ENCODE measurements at regions not wholly inside any gene's neighbourhood (a gene's known extent, or its start where the extent isn't known, plus 50 kb on each side); places are given as distances from the start of the nearest gene placed in this dataset.
"Not testable (repeated sequence)": the region's sequence is repeated elsewhere in the genome, so short reads cannot be mapped to it uniquely, and the experiment has no call there.

GRCh38 chr4:16416601-16417000 is 190.3 kb upstream of the TAPT1 start:
- Histone ChIP-seq H3K9me3 (ENCODE audit: control insufficient read depth, low read depth, low read length) (no peaks in the 10 kb centered on the region), H3K36me3 (ENCODE audit: control insufficient read depth, low read depth, low read length) (no peaks in the 10 kb centered on the region), H3K27ac (ENCODE audit: low read length) (no peak overlapping the region), H3K9ac (ENCODE audit: low read length) (no peak overlapping the region), H3K4me3 (ENCODE audit: low read length) (no peak overlapping the region), H3K4me1 (ENCODE audit: control insufficient read depth, low read depth, low read length) (no peaks in the 10 kb centered on the region), H3K27me3 (ENCODE audit: control insufficient read depth, insufficient read depth, low read length) (no peaks in the 10 kb centered on the region)

- no peak overlapping the region for H3K9ac ChIP-seq (ENCODE audit: low read length)
- no peaks in the 10 kb centered on the region for H3K9me3 ChIP-seq (ENCODE audit: control insufficient read depth, low read depth, low read length)
- H3K4me1 ChIP-seq (ENCODE audit: control insufficient read depth, low read depth, low read length) = no peaks in the 10 kb centered on the region
- no peaks in the 10 kb centered on the region for H3K36me3 ChIP-seq (ENCODE audit: control insufficient read depth, low read depth, low read length)
- H3K27me3 ChIP-seq (ENCODE audit: control insufficient read depth, insufficient read depth, low read length) = no peaks in the 10 kb centered on the region
- H3K4me3 ChIP-seq (ENCODE audit: low read length) = no peak overlapping the region
- H3K27ac ChIP-seq (ENCODE audit: low read length) = no peak overlapping the region
Measured at GRCh38 chr4:16415751-16416150, 189.5 kb upstream of the TAPT1 start.

- Histone ChIP-seq H3K27me3 (ENCODE audit: control insufficient read depth, insufficient read depth, low read length) (no peaks in the 10 kb centered on the region), H3K4me1 (ENCODE audit: control insufficient read depth, low read depth, low read length) (no peaks in the 10 kb centered on the region), H3K4me3 (ENCODE audit: low read length) (no peak overlapping the region), H3K9me3 (ENCODE audit: control insufficient read depth, low read depth, low read length) (no peaks in the 10 kb centered on the region), H3K27ac (ENCODE audit: low read length) (no peak overlapping the region), H3K9ac (ENCODE audit: low read length) (no peak overlapping the region), H3K36me3 (ENCODE audit: control insufficient read depth, low read depth, low read length) (no peaks in the 10 kb centered on the region)
Measured at GRCh38 chr4:16413814-16414555, 187.7 kb upstream of the TAPT1 start.

GRCh38 chr4:16411501-16412085 is 185.3 kb upstream of the TAPT1 start:
- Histone ChIP-seq H3K4me1 (ENCODE audit: control insufficient read depth, low read depth, low read length) (no peaks in the 10 kb centered on the region), H3K9ac (ENCODE audit: low read length) (no peak overlapping the region), H3K36me3 (ENCODE audit: control insufficient read depth, low read depth, low read length) (no peaks in the 10 kb centered on the region), H3K27me3 (ENCODE audit: control insufficient read depth, insufficient read depth, low read length) (no peaks in the 10 kb centered on the region), H3K4me3 (ENCODE audit: low read length) (no peak overlapping the region), H3K27ac (ENCODE audit: low read length) (no peak overlapping the region), H3K9me3 (ENCODE audit: control insufficient read depth, low read depth, low read length) (no peaks in the 10 kb centered on the region)

GRCh38 chr4:16393216-16393615 is 166.9 kb upstream of the TAPT1 start:
- not testable (repeated sequence) for H3K27me3 ChIP-seq (ENCODE audit: control insufficient read depth, insufficient read depth, low read length); H3K27ac ChIP-seq (ENCODE audit: low read length); H3K9me3 ChIP-seq (ENCODE audit: control insufficient read depth, low read depth, low read length); H3K4me1 ChIP-seq (ENCODE audit: control insufficient read depth, low read depth, low read length); H3K9ac ChIP-seq (ENCODE audit: low read length); H3K4me3 ChIP-seq (ENCODE audit: low read length); H3K36me3 ChIP-seq (ENCODE audit: control insufficient read depth, low read depth, low read length)

GRCh38 chr4:16391196-16391595 is 164.9 kb upstream of the TAPT1 start:
- Histone ChIP-seq H3K4me3 (ENCODE audit: low read length) (no peak overlapping the region), H3K9me3 (ENCODE audit: control insufficient read depth, low read depth, low read length) (no peaks in the 10 kb centered on the region), H3K36me3 (ENCODE audit: control insufficient read depth, low read depth, low read length) (no peaks in the 10 kb centered on the region), H3K27me3 (ENCODE audit: control insufficient read depth, insufficient read depth, low read length) (no peaks in the 10 kb centered on the region), H3K4me1 (ENCODE audit: control insufficient read depth, low read depth, low read length) (no peaks in the 10 kb centered on the region), H3K9ac (ENCODE audit: low read length) (no peak overlapping the region), H3K27ac (ENCODE audit: low read length) (no peak overlapping the region)

- Histone ChIP-seq H3K4me3 (ENCODE audit: low read length) (no peak overlapping the region), H3K27me3 (ENCODE audit: control insufficient read depth, insufficient read depth, low read length) (no peaks in the 10 kb centered on the region), H3K27ac (ENCODE audit: low read length) (no peak overlapping the region), H3K36me3 (ENCODE audit: control insufficient read depth, low read depth, low read length) (no peaks in the 10 kb centered on the region), H3K9me3 (ENCODE audit: control insufficient read depth, low read depth, low read length) (no peaks in the 10 kb centered on the region), H3K9ac (ENCODE audit: low read length) (no peak overlapping the region), H3K4me1 (ENCODE audit: control insufficient read depth, low read depth, low read length) (no peaks in the 10 kb centered on the region)
Measured at GRCh38 chr4:16387448-16387847, 161.2 kb upstream of the TAPT1 start.

- no peak overlapping the region for H3K27ac ChIP-seq (ENCODE audit: low read length)
- H3K9me3 ChIP-seq (ENCODE audit: control insufficient read depth, low read depth, low read length) = no peaks in the 10 kb centered on the region
- H3K4me3 ChIP-seq (ENCODE audit: low read length) = no peak overlapping the region
- no peaks in the 10 kb centered on the region for H3K27me3 ChIP-seq (ENCODE audit: control insufficient read depth, insufficient read depth, low read length)
- H3K4me1 ChIP-seq (ENCODE audit: control insufficient read depth, low read depth, low read length) = no peaks in the 10 kb centered on the region
- H3K9ac ChIP-seq (ENCODE audit: low read length) = no peak overlapping the region
- no peaks in the 10 kb centered on the region for H3K36me3 ChIP-seq (ENCODE audit: control insufficient read depth, low read depth, low read length)
Measured at GRCh38 chr4:16386711-16387320, 160.5 kb upstream of the TAPT1 start.

GRCh38 chr4:16384576-16384975 is 158.3 kb upstream of the TAPT1 start:
- H3K4me3 ChIP-seq (ENCODE audit: low read length) = no peak overlapping the region
- H3K9me3 ChIP-seq (ENCODE audit: control insufficient read depth, low read depth, low read length) = no peaks in the 10 kb centered on the region
- H3K36me3 ChIP-seq (ENCODE audit: control insufficient read depth, low read depth, low read length) = no peaks in the 10 kb centered on the region
- H3K4me1 ChIP-seq (ENCODE audit: control insufficient read depth, low read depth, low read length) = no peaks in the 10 kb centered on the region
- H3K27me3 ChIP-seq (ENCODE audit: control insufficient read depth, insufficient read depth, low read length) = no peaks in the 10 kb centered on the region
- no peak overlapping the region for H3K9ac ChIP-seq (ENCODE audit: low read length)
- no peak overlapping the region for H3K27ac ChIP-seq (ENCODE audit: low read length)

GRCh38 chr4:16382571-16382970 is 156.3 kb upstream of the TAPT1 start:
- no peak overlapping the region for H3K4me3 ChIP-seq (ENCODE audit: low read length)
- H3K9ac ChIP-seq (ENCODE audit: low read length) = no peak overlapping the region
- no peaks in the 10 kb centered on the region for H3K27me3 ChIP-seq (ENCODE audit: control insufficient read depth, insufficient read depth, low read length)
- H3K4me1 ChIP-seq (ENCODE audit: control insufficient read depth, low read depth, low read length) = no peaks in the 10 kb centered on the region
- no peaks in the 10 kb centered on the region for H3K36me3 ChIP-seq (ENCODE audit: control insufficient read depth, low read depth, low read length)
- H3K9me3 ChIP-seq (ENCODE audit: control insufficient read depth, low read depth, low read length) = no peaks in the 10 kb centered on the region
- H3K27ac ChIP-seq (ENCODE audit: low read length) = no peak overlapping the region

GRCh38 chr4:16377887-16378286 is 151.6 kb upstream of the TAPT1 start:
- no peaks in the 10 kb centered on the region for H3K9me3 ChIP-seq (ENCODE audit: control insufficient read depth, low read depth, low read length)
- no peak overlapping the region for H3K9ac ChIP-seq (ENCODE audit: low read length)
- no peaks in the 10 kb centered on the region for H3K27me3 ChIP-seq (ENCODE audit: control insufficient read depth, insufficient read depth, low read length)
- H3K27ac ChIP-seq (ENCODE audit: low read length) = no peak overlapping the region
- H3K4me3 ChIP-seq (ENCODE audit: low read length) = no peak overlapping the region
- H3K4me1 ChIP-seq (ENCODE audit: control insufficient read depth, low read depth, low read length) = no peaks in the 10 kb centered on the region
- H3K36me3 ChIP-seq (ENCODE audit: control insufficient read depth, low read depth, low read length) = no peaks in the 10 kb centered on the region

All from iPS-18a (cell line).